IMR-90 (cell line): ENCODE measurements at regions not wholly inside any gene's neighbourhood (a gene's known extent, or its start where the extent isn't known, plus 50 kb on each side); places are given as distances from the start of the nearest gene placed in this dataset.

Source experiments
- BHLHE40 ChIP-seq: fragments of 150-350 bp; IDR thresholded peaks from 2 replicates; pipeline ENCODE4 v1.6.1; 2016; ENCODE audit warnings: mild to moderate bottlenecking, low read depth, low read length
- CEBPB ChIP-seq: IDR thresholded peaks from 2 replicates; pipeline ENCODE4 v1.6.1; 2012; ENCODE audit warnings: low read depth, low read length, improper control_type of control experiment
- FOS ChIP-seq: fragments of 150-350 bp; IDR thresholded peaks from 2 replicates; pipeline ENCODE4 v1.6.1; 2016; ENCODE audit warnings: low read depth, low read length
- MAFK ChIP-seq: IDR thresholded peaks from 2 replicates; pipeline ENCODE4 v1.6.1; 2012; ENCODE audit warnings: low read depth, low read length, improper control_type of control experiment
- POLR2A ChIP-seq: IDR thresholded peaks from 2 replicates; pipeline ENCODE4 v1.6.1; 2012; ENCODE audit warnings: mild to moderate bottlenecking, low read depth, low read length
- RFX5 ChIP-seq: IDR thresholded peaks from 2 replicates; pipeline ENCODE4 v1.8.0; 2012; ENCODE audit warnings: low read depth, mild to moderate bottlenecking, low read length, moderate library complexity
- SMC3 ChIP-seq: fragments of 150-350 bp; IDR thresholded peaks from 2 replicates; pipeline ENCODE4 v1.6.1; 2016; ENCODE audit warnings: low read depth, mild to moderate bottlenecking, antibody characterized with exemption, low read length, moderate library complexity
- TF ChIP-seq, protein P1 (sequence below): conservative IDR thresholded peaks from 2 replicates; pipeline ENCODE4 v1.5.1; 2012; ENCODE audit warnings: mild to moderate bottlenecking, low read depth, low read length, improper control_type of control experiment

- TF ChIP-seq SMC3, result no peak
- TF ChIP-seq, protein P1, sequence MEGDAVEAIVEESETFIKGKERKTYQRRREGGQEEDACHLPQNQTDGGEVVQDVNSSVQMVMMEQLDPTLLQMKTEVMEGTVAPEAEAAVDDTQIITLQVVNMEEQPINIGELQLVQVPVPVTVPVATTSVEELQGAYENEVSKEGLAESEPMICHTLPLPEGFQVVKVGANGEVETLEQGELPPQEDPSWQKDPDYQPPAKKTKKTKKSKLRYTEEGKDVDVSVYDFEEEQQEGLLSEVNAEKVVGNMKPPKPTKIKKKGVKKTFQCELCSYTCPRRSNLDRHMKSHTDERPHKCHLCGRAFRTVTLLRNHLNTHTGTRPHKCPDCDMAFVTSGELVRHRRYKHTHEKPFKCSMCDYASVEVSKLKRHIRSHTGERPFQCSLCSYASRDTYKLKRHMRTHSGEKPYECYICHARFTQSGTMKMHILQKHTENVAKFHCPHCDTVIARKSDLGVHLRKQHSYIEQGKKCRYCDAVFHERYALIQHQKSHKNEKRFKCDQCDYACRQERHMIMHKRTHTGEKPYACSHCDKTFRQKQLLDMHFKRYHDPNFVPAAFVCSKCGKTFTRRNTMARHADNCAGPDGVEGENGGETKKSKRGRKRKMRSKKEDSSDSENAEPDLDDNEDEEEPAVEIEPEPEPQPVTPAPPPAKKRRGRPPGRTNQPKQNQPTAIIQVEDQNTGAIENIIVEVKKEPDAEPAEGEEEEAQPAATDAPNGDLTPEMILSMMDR, result no peak
- TF ChIP-seq CEBPB, result no peak
- no peak for TF ChIP-seq MAFK
- no peak for TF ChIP-seq POLR2A
- TF ChIP-seq BHLHE40, result no peak
- no peak for TF ChIP-seq RFX5
- TF ChIP-seq FOS, result no peak
These were observed 678.6 kb downstream of the PTPRU start for GRCh38 chr1:29914936-29915335.
